Thyroid gland (tissue), 4 donors: ENCODE measurements at regions not wholly inside any gene's neighbourhood (a gene's known extent, or its start where the extent isn't known, plus 50 kb on each side); places are given as distances from the start of the nearest gene placed in this dataset.

ENCODE experiments used
- CTCF ChIP-seq, 6 experiments: fragments of 200-600 bp in 3 of 6; fragments of 450-650 bp in 3 of 6; sonication (generic) in 3 of 6; IDR thresholded peaks; one replicate each; pipeline ENCODE4 v1.5.1; 2016 to 2019; ENCODE audit warnings: antibody characterized with exemption in 6 of 6, mild to moderate bottlenecking in 2 of 6, inconsistent platforms in 1 of 6, moderate library complexity in 1 of 6
- POLR2A ChIP-seq, 2 donors: fragments of 450-650 bp; IDR thresholded peaks; one replicate each; pipeline ENCODE4 v1.6.1; 2017; ENCODE audit warnings: antibody characterized with exemption in 2 of 2, mild to moderate bottlenecking in 2 of 2, moderate library complexity in 1 of 2

- no peak for TF ChIP-seq CTCF (IDR thresholded peaks at IDR 0.05)
- no peak for TF ChIP-seq POLR2A (IDR thresholded peaks at IDR 0.05)
These were observed 107.6 kb upstream of the POU3F3 start for GRCh38 chr2:104746299-104746698.
